ENCODE measurements at regions not wholly inside any gene's neighbourhood (a gene's known extent, or its start where the extent isn't known, plus 50 kb on each side); places are given as distances from the start of the nearest gene placed in this dataset.
"Not testable (repeated sequence)": the region's sequence is repeated elsewhere in the genome, so short reads cannot be mapped to it uniquely, and the experiment has no call there.

GRCh38 chr19:27955485-27956480 is 1257.2 kb downstream of the UQCRFS1 start:
- H3K36me3 ChIP-seq: no peaks in the 10 kb centered on the region
- WGBS, 4 donors: 40 to 49% (median 45%) methylated on average over 9 of the region's 9 CpGs
- no peaks in the 10 kb centered on the region for H3K9me3 ChIP-seq
- intact Hi-C loops (cut with DNase I): no loop called here
- TF ChIP-seq POLR2A (IDR thresholded peaks at IDR 0.05) (no peak), CTCF (IDR thresholded peaks at IDR 0.05) (no peak)
- no peak for DNase-seq
- peaks cover 0 to 10% (median 0%) of the 10 kb centered on the region in 9 donors for H3K27me3 ChIP-seq
- H3K4me1 ChIP-seq: no peaks in the 10 kb centered on the region
- no peak overlapping the region for H3K4me3 ChIP-seq
- H3K27ac ChIP-seq: no peak overlapping the region
- ATAC-seq: no peak

GRCh38 chr19:27942607-27943006 is 1270.3 kb downstream of the UQCRFS1 start:
- 48 to 73% (median 60%) methylated on average over 4 of the region's 4 CpGs for WGBS, 4 donors
- H3K4me3 ChIP-seq; H3K27me3 ChIP-seq; ATAC-seq; intact Hi-C loops (cut with DNase I); H3K27ac ChIP-seq; H3K36me3 ChIP-seq; H3K4me1 ChIP-seq; DNase-seq: not testable (repeated sequence)
- peaks cover 0 to 19% (median 4%) of the 10 kb centered on the region in 12 donors for H3K9me3 ChIP-seq

GRCh38 chr19:27936139-27936538 is 1276.8 kb downstream of the UQCRFS1 start:
- H3K27me3 ChIP-seq: peaks cover 0 to 3% (median 0%) of the 10 kb centered on the region in 9 donors
- ATAC-seq (no peak), DNase-seq (no peak)
- WGBS, 4 donors: 29 to 57% (median 53%) methylated on average over 1 of the region's 1 CpG
- TF ChIP-seq CTCF (IDR thresholded peaks at IDR 0.05): no peak
- no peaks in the 10 kb centered on the region for H3K9me3 ChIP-seq
- no peaks in the 10 kb centered on the region for H3K4me1 ChIP-seq
- no peak overlapping the region for H3K27ac ChIP-seq
- H3K36me3 ChIP-seq: no peaks in the 10 kb centered on the region
- intact Hi-C loops (cut with DNase I): no loop called here
- H3K4me3 ChIP-seq: no peak overlapping the region

GRCh38 chr19:27935669-27936068 is 1277.3 kb downstream of the UQCRFS1 start:
- Histone ChIP-seq H3K36me3 (no peaks in the 10 kb centered on the region), H3K4me1 (no peaks in the 10 kb centered on the region), H3K4me3 (no peak overlapping the region), H3K27ac (no peak overlapping the region), H3K9me3 (no peaks in the 10 kb centered on the region), H3K27me3 (peaks cover 0 to 3% (median 0%) of the 10 kb centered on the region in 9 donors)
- ATAC-seq: no peak
- no peak for TF ChIP-seq CTCF (IDR thresholded peaks at IDR 0.05)
- TF ChIP-seq POLR2A (IDR thresholded peaks at IDR 0.05): no peak
- DNase-seq: no peak
- intact Hi-C loops (cut with DNase I): no loop called here

All from heart left ventricle (tissue), 16 donors.